HL-60 (cell line): ENCODE measurements at regions not wholly inside any gene's neighbourhood (a gene's known extent, or its start where the extent isn't known, plus 50 kb on each side); places are given as distances from the start of the nearest gene placed in this dataset.
A peak's percentile ranks its signal among the peaks of the same experiment; 100 is the strongest.

Experiments
- CTCF ChIP-seq: IDR thresholded peaks from one replicate; pipeline ENCODE4 v1.5.1; 2011; ENCODE audit warnings: low read length, control low read depth, inconsistent platforms; ENCODE audit not compliant: insufficient read depth
- POLR2AphosphoS5 ChIP-seq: IDR thresholded peaks from 2 replicates; pipeline ENCODE4 v1.6.1; 2012; ENCODE audit warnings: low read depth
- REST ChIP-seq: IDR thresholded peaks from 2 replicates; pipeline ENCODE4 v1.6.1; 2012; ENCODE audit warnings: low read depth; ENCODE audit not compliant: insufficient replicate concordance
- SPI1 ChIP-seq: IDR thresholded peaks from 2 replicates; pipeline ENCODE4 v1.6.1; 2012; ENCODE audit warnings: low read depth, mild to moderate bottlenecking, borderline replicate concordance

GRCh38 chr3:144626835-144627234, 655.2 kb downstream of the DIPK2A start:
- TF ChIP-seq POLR2AphosphoS5 = no peak
- no peak for TF ChIP-seq CTCF
- no peak for TF ChIP-seq REST
- peak; percentile 70; the same call in 1 of the 2 replicates for TF ChIP-seq SPI1
